ENCODE measurements at regions not wholly inside any gene's neighbourhood (a gene's known extent, or its start where the extent isn't known, plus 50 kb on each side); places are given as distances from the start of the nearest gene placed in this dataset.

- no peak for TF ChIP-seq CTCF (IDR thresholded peaks at IDR 0.05; ENCODE audit: low read depth, low read length, poor library complexity, severe bottlenecking)
- no peak for TF ChIP-seq EZH2phosphoT487 (IDR thresholded peaks at IDR 0.05; ENCODE audit: borderline replicate concordance, low read length)
Measured at GRCh38 chr2:240237609-240238174, 97.2 kb upstream of the OTOS start.

Data from DOHH2 (cell line).